Endothelial cell of umbilical vein (primary cell): ENCODE measurements at regions not wholly inside any gene's neighbourhood (a gene's known extent, or its start where the extent isn't known, plus 50 kb on each side); places are given as distances from the start of the nearest gene placed in this dataset.

Experiments
- BruUV-seq: library from RNA; stranded (reverse); fragments of 400-500 nt; replicated peaks from 2 replicates; lab custom pipeline; 2021; lab: Mats Ljungman, UMichigan
- CTCF ChIA-PET: fragments of 300-600, 350-600 bp; sonication (Branson Sonifier 250); formaldehyde crosslinking; loops from one replicate; lab custom pipeline; 2021; ENCODE audit warnings: antibody characterized with exemption, inconsistent platforms; lab: Charles Lee
- POLR2A ChIA-PET: fragments of 300-600, 350-600 bp; sonication (Branson Sonifier 250); formaldehyde crosslinking; loops from one replicate; lab custom pipeline; 2021; ENCODE audit warnings: antibody characterized with exemption, inconsistent platforms; lab: Charles Lee
- DNase-seq: peaks from one replicate; pipeline ENCODE4 v3.0.0-alpha.2; 2011; ENCODE audit warnings: low read depth, low spot score
- FAIRE-seq: peaks from 2 replicates; lab custom pipeline; 2011; peaks lifted over from hg19 to GRCh38; lab: Jason Lieb, UNC
- H2AFZ ChIP-seq: 2 replicates; pipeline ENCODE4 v1.6.0; 2012; ENCODE audit warnings: low read depth, low read length, control low read depth, inconsistent platforms
- H3K27ac ChIP-seq: 2 replicates; pipeline ENCODE4 v1.5.1; 2011; ENCODE audit warnings: low read depth, mild to moderate bottlenecking, control low read depth, low read length, moderate library complexity; ENCODE audit not compliant: insufficient read depth
- H3K27me3 ChIP-seq, 2 experiments: 2 replicates each; pipeline versions ENCODE4 v1.6.0 to v1.6.1; 2011; ENCODE audit warnings: low read length in 2 of 2, mixed read lengths in 1 of 2; ENCODE audit not compliant: control insufficient read depth in 2 of 2, insufficient read depth in 2 of 2
- H3K36me3 ChIP-seq, 2 experiments: 2 replicates in 1 of 2; 3 replicates in 1 of 2; pipeline ENCODE4 v1.5.1; 2011; ENCODE audit warnings: low read length in 2 of 2, mild to moderate bottlenecking in 1 of 2, moderate library complexity in 1 of 2; ENCODE audit not compliant: control insufficient read depth in 2 of 2, insufficient read depth in 2 of 2; ENCODE audit errors: extremely low read depth in 1 of 2
- H3K4me1 ChIP-seq: 3 replicates; pipeline ENCODE4 v1.5.1; 2011; ENCODE audit warnings: mild to moderate bottlenecking, low read length; ENCODE audit not compliant: control insufficient read depth, insufficient read depth; ENCODE audit errors: extremely low read depth
- H3K4me2 ChIP-seq: 2 replicates; pipeline ENCODE4 v1.6.1; 2011; ENCODE audit warnings: low read length, control low read depth, mixed read lengths; ENCODE audit not compliant: insufficient read depth
- H3K4me3 ChIP-seq, 3 experiments: fragments of 200-600 bp in 1 of 3; sonication (generic), shearing (Covaris generic) in 1 of 3; replicated peaks in 1 of 3; 2 replicates each; pipeline ENCODE4 v1.5.1; 2011 to 2016; ENCODE audit warnings: control low read depth in 3 of 3, low read length in 3 of 3, mild to moderate bottlenecking in 2 of 3, inconsistent platforms in 1 of 3, low read depth in 1 of 3, moderate library complexity in 1 of 3; ENCODE audit not compliant: insufficient read depth in 1 of 3
- H3K79me2 ChIP-seq: 2 replicates; pipeline ENCODE4 v1.6.0; 2012; ENCODE audit warnings: low read length, inconsistent platforms; ENCODE audit not compliant: control insufficient read depth, insufficient read depth
- H3K9ac ChIP-seq: replicated peaks from 2 replicates; pipeline ENCODE3; 2011; ENCODE audit warnings: low read length, control low read depth; ENCODE audit not compliant: insufficient read depth; ENCODE audit errors: extremely low read depth
- H3K9me1 ChIP-seq: replicated peaks from 3 replicates; pipeline ENCODE4 v1.6.0; 2011; ENCODE audit warnings: mild to moderate bottlenecking, low read length; ENCODE audit not compliant: control insufficient read depth, insufficient read depth; ENCODE audit errors: extremely low read depth
- H3K9me3 ChIP-seq: replicated peaks from 2 replicates; pipeline ENCODE4 v1.5.1; 2012; ENCODE audit warnings: low read length, inconsistent platforms; ENCODE audit not compliant: control insufficient read depth, insufficient read depth
- H4K20me1 ChIP-seq: replicated peaks from 2 replicates; pipeline ENCODE3; 2011; ENCODE audit warnings: mild to moderate bottlenecking, low read length; ENCODE audit not compliant: control insufficient read depth, insufficient read depth; ENCODE audit errors: extremely low read depth
- EZH2 ChIP-seq: IDR thresholded peaks from 2 replicates; pipeline ENCODE4 v1.6.1; 2012; ENCODE audit warnings: borderline replicate concordance, low read depth, mild to moderate bottlenecking, moderate library complexity, low read length, inconsistent platforms; ENCODE audit not compliant: severe bottlenecking
- FOS ChIP-seq: IDR thresholded peaks from 2 replicates; pipeline ENCODE4 v1.6.1; 2011; ENCODE audit warnings: mild to moderate bottlenecking, low read length, moderate library complexity, borderline replicate concordance; ENCODE audit not compliant: insufficient read depth
- GATA2 ChIP-seq: IDR thresholded peaks from 2 replicates; pipeline ENCODE4 v1.7.0; 2011; ENCODE audit warnings: low read depth, mild to moderate bottlenecking, moderate library complexity, mixed read lengths, low read length; ENCODE audit not compliant: insufficient read length, insufficient read depth
- JUN ChIP-seq: IDR thresholded peaks from 2 replicates; pipeline ENCODE4 v1.6.1; 2011; ENCODE audit warnings: borderline replicate concordance, low read depth; ENCODE audit not compliant: insufficient read length, insufficient read depth
- MYC ChIP-seq: IDR thresholded peaks from one replicate; pipeline ENCODE4 v1.6.1; 2011; ENCODE audit warnings: mild to moderate bottlenecking, low read depth, low read length
- POLR2A ChIP-seq: IDR thresholded peaks from 2 replicates; pipeline ENCODE4 v1.6.1; 2012; ENCODE audit warnings: low read depth, mild to moderate bottlenecking, control low read depth, low read length
- POLR2AphosphoS5 ChIP-seq: IDR thresholded peaks from 2 replicates; pipeline ENCODE4 v1.6.1; 2012; ENCODE audit warnings: low read depth, mild to moderate bottlenecking, control low read depth, low read length, moderate library complexity; ENCODE audit not compliant: insufficient read depth
- dilution Hi-C: fragments of 300-500 bp; cut with MboI; formaldehyde crosslinking; loops from one replicate; pipeline ENCODE4 v1.15.0; 2019; ENCODE audit warnings: low sequenced_read_pairs; ENCODE audit not compliant: extremely low pct_ligation_motif_present
- intact Hi-C: fragments of 100-400 bp; cut with micrococcal nuclease; formaldehyde crosslinking; loops from one replicate; pipeline ENCODE4 v1.10.0; 2022
- TF ChIP-seq, protein P1 (sequence below): IDR thresholded peaks from 2 replicates; pipeline ENCODE4 v1.6.1; 2011; ENCODE audit not compliant: insufficient read depth, insufficient read length
- TF ChIP-seq, protein P2 (sequence below), 2 donors: IDR thresholded peaks; 1 replicate in 1 of 2; 2 replicates in 1 of 2; pipeline ENCODE4 v1.5.1; 2011; ENCODE audit warnings: low read length in 2 of 2, mild to moderate bottlenecking in 2 of 2, moderate library complexity in 2 of 2, control low read depth in 1 of 2, inconsistent platforms in 1 of 2, low read depth in 1 of 2; ENCODE audit not compliant: insufficient read depth in 1 of 2; ENCODE audit errors: extremely low read depth in 1 of 2

DNA sequence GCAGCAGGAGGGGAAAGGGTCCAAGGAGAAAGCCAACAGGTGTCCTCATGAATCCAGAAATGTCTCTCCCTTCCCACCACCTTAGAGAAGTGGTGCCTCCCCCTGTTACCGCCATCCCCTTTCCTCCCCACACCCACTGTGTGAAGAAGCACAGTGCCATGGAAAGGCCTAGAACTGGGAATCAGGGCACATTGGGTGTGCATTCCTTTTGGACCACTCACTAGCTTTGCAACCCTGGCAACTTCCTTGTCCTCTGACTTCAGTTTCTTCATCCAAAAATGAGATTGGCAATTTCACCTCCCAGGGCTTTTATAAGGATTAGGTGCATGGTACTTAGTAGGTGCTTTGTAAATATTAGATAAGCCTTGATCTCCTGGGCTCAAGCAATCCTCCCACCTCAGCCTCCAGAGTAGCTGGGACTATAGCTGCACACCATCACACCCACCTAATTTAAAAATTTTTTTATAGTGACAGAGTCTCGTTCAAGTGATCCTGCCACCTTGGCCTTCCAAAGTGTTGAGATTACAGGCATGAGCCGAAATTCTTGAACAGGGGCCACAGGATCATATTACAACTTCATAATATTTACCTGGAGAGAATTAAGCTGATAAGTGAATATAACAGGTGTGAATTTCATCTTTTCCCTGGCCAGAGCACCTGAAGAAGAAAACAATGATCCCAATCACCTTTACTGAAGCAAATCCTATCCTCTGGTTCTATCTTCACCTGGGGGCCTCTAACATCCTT lies 97.9 kb upstream of the TAF1B start:
- Histone ChIP-seq H3K9me1 (no peaks in the 10 kb centered on the region), H3K79me2 (no peaks in the 10 kb centered on the region), H3K36me3 (no peaks in the 10 kb centered on the region), H3K4me2 (no peak overlapping the region), H3K9ac (no peak overlapping the region), H3K27ac (no peak overlapping the region), H3K4me1 (no peaks in the 10 kb centered on the region), H2AFZ (no peak overlapping the region), H3K27me3 (peaks cover 4 to 6% of the 10 kb centered on the region in 2 experiments), H3K9me3 (no peaks in the 10 kb centered on the region), H4K20me1 (no peaks in the 10 kb centered on the region), H3K4me3 (no peak overlapping the region)
- FAIRE-seq: no peak
- POLR2A ChIA-PET: no interaction called here
- dilution Hi-C loops: no loop called here
- intact Hi-C loops: no loop called here
- CTCF ChIA-PET: interaction anchor here (1.4 to 5.9 kb wide), 3 partner anchors 26 to 304 kb away, joined by 3 to 29 read pairs (median 3); no protein-coding TSS in a partner anchor
- BruUV-seq: no TSS peak
- no peak for DNase-seq
- TF ChIP-seq EZH2: no peak
- no peak for TF ChIP-seq POLR2AphosphoS5
- TF ChIP-seq, protein P1, sequence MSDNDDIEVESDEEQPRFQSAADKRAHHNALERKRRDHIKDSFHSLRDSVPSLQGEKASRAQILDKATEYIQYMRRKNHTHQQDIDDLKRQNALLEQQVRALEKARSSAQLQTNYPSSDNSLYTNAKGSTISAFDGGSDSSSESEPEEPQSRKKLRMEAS: no peak
- TF ChIP-seq, protein P2, sequence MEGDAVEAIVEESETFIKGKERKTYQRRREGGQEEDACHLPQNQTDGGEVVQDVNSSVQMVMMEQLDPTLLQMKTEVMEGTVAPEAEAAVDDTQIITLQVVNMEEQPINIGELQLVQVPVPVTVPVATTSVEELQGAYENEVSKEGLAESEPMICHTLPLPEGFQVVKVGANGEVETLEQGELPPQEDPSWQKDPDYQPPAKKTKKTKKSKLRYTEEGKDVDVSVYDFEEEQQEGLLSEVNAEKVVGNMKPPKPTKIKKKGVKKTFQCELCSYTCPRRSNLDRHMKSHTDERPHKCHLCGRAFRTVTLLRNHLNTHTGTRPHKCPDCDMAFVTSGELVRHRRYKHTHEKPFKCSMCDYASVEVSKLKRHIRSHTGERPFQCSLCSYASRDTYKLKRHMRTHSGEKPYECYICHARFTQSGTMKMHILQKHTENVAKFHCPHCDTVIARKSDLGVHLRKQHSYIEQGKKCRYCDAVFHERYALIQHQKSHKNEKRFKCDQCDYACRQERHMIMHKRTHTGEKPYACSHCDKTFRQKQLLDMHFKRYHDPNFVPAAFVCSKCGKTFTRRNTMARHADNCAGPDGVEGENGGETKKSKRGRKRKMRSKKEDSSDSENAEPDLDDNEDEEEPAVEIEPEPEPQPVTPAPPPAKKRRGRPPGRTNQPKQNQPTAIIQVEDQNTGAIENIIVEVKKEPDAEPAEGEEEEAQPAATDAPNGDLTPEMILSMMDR (IDR thresholded peaks at IDR 0.05; ENCODE audit: extremely low read depth in 1 of 2, insufficient read depth in 1 of 2, low read depth in 1 of 2, low read length in 2 of 2): no peak
- TF ChIP-seq MYC: no peak
- TF ChIP-seq GATA2: no peak
- TF ChIP-seq POLR2A: no peak
- no peak for TF ChIP-seq JUN
- TF ChIP-seq FOS: no peak
